Omental fat pad (tissue), 3 donors: ENCODE measurements at regions not wholly inside any gene's neighbourhood (a gene's known extent, or its start where the extent isn't known, plus 50 kb on each side); places are given as distances from the start of the nearest gene placed in this dataset.

Experiments used
- ATAC-seq: fragments of 150-250 bp; one replicate; pipeline ENCODE4 v1.9.1; 2016; ENCODE audit warnings: mild to moderate bottlenecking, moderate library complexity; ENCODE audit not compliant: low FRiP score
- DNase-seq: peaks from one replicate; pipeline ENCODE4 v3.0.0-alpha.2; 2019; ENCODE audit warnings: low spot score
- CTCF ChIP-seq, 3 donors: fragments of 450-650 bp; IDR thresholded peaks; one replicate each; pipeline ENCODE4 v1.5.1; 2016 to 2017; ENCODE audit warnings: antibody characterized with exemption in 3 of 3, mild to moderate bottlenecking in 3 of 3, moderate library complexity in 2 of 3

DNA sequence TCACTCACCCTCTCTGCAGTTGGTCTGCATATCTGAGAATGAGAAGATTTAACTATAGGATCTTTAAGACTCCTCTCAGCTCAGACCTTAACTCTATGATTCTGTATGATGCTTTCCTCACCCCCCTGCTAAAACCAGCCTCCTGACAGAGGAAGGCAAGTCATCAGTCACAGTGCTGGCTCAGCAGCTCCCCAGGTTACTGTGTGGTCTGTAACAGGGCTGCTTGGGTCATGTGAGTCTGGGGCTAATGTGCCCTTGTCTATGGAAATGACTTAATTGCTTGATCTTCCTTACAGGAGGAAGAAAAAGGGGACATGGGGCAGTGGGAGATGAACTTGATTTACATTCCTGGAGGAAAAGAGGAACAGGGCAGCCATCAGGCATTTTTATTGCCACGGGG is 625.6 kb downstream of the PTPRU start:
- ATAC-seq (no peak), DNase-seq (no peak)
- no peak for TF ChIP-seq CTCF (IDR thresholded peaks at IDR 0.05)

DNA sequence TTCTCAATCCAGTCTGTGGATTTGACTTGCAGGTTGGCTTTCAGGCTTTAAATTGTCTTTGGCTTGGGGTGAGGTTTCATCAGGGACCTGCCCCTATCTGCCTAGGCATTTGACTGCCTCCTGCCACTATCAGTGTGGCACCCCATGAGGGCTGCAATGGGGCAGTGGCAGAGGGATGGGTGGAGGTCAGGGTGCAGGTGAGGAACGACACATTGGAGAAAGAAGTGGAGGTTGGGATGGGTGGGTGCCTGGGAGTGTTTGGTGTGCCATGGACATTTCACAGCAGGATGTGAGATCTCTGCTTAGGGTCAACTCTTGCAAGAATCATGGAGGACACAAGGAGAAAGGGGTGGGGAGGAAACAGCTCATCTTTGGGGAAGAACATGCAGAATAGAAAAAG is 625.1 kb downstream of the PTPRU start:
- ATAC-seq, result no peak
- no peak for TF ChIP-seq CTCF (IDR thresholded peaks at IDR 0.05)
- no peak for DNase-seq

GRCh38 chr1:29860681-29861080 is 624.4 kb downstream of the PTPRU start:
- ATAC-seq (no peak), DNase-seq (no peak)
- no peak for TF ChIP-seq CTCF (IDR thresholded peaks at IDR 0.05)

DNA sequence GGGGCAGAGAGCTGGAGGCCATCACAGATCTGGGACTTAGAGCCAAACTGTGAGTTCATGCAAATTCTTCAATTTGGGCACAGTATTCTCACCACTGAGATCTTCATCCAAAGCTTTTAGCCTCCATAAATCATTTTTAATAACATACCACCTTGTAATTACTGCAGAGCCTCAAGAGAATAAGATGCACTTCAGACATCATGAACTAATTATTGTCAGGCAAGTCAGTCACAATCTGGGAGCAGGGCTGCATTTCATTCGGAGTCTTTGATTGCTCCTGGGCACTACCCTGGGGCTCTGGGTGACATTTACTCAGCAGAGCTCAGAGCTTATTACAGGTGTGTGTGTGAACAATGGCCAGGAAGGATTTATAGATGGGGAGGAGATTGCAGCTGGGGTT is 623.7 kb downstream of the PTPRU start:
- no peak for DNase-seq
- TF ChIP-seq CTCF (IDR thresholded peaks at IDR 0.05), result no peak
- ATAC-seq, result no peak

DNA sequence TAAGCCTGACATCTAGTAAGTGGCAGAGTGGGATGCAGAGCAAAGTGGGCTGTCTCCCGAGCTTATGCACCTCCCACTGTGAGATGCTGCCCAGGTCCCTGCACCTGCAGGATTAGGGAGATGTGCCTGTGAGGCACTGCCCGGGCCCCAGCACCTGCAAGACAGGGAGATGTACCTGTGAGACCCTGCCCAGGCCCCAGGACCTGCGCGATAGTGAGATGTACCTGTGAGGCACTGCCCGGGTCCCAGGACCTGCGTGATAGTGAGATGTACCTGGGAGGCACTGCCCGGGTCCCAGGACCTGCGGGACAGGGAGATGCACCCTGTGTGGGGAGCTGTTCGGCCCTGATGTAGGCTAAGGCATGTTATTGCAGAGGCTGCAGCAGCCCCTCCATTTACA is 622.8 kb downstream of the PTPRU start:
- DNase-seq (no peak), ATAC-seq (no peak)
- no peak for TF ChIP-seq CTCF (IDR thresholded peaks at IDR 0.05)

DNA sequence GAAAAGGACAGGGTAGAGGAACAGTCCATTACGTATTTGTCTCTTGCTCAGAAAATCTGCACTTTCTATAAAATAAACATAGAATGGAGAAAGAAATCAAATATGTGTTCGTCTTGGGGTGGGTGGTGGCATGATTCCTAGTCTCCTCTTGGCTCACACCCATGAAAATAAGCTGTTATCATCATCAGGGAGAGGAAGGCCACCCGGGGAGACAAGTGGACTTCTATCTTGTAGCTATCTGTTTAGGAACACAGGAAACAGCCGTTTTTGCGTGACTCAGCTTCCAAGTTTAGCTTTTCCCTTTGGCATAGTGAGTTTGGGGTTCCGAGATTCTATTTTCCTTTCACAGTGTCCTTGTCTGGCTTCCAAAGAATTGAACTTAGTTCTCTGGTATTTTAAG is 622.3 kb downstream of the PTPRU start:
- DNase-seq, result no peak
- no peak for TF ChIP-seq CTCF (IDR thresholded peaks at IDR 0.05)
- ATAC-seq, result no peak

DNA sequence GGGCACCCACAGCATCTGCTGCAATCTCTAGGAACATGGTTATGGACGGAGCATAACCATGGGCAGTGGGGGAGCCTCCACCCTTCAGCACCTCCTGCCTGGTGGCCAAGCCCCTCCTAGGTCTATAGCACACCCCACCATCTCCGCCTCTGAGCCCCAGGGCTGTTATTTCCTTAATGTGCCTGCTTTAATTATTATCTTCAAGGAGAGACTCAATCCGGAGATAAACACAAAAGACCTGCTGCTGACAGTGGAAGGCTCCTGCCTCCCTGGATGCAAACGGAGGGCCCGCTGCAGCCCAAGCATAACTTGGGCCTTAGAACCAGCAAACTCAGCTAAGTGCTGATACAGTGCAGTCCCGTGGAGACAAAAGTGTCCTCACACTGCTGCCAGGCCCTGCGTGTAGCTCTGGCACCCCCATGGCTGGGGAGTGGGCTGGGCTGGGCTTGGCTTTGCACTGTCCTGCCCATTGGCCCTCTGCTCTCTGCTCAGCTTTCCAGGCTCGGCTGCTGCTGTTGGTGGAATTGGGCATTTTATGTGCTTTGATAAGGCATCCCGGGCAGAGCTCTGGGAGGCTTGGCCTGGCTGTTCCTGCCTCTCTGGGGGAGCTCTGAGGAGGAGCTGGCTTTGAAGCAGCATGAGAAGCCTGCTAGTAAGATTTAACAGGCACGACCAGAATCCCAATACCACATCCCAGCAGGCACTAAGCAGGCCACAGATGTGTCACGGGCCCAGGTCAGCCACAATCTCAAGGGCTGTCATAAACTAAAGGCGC is 620.2 kb downstream of the PTPRU start:
- peak; percentile 31 for ATAC-seq

More for the DNA sequence above, 620.2 kb downstream of the PTPRU start:
- DNase-seq, result no peak
- no peak for TF ChIP-seq CTCF (IDR thresholded peaks at IDR 0.05)
